Testis (tissue), 2 donors: ENCODE measurements at regions not wholly inside any gene's neighbourhood (a gene's known extent, or its start where the extent isn't known, plus 50 kb on each side); places are given as distances from the start of the nearest gene placed in this dataset.

Source experiments
- POLR2A ChIP-seq: fragments of 450-650 bp; IDR thresholded peaks from one replicate; pipeline ENCODE4 v1.6.1; 2017; ENCODE audit warnings: antibody characterized with exemption, mild to moderate bottlenecking, moderate library complexity
- TF ChIP-seq, protein P1 (sequence below), 3 experiments: fragments of 450-650 bp in 2 of 3; fragments of 200-600 bp in 1 of 3; sonication (generic) in 1 of 3; IDR thresholded peaks; one replicate each; pipeline ENCODE4 v1.5.1; 2016 to 2019; ENCODE audit warnings: antibody characterized with exemption in 3 of 3, mild to moderate bottlenecking in 2 of 3, moderate library complexity in 1 of 3

- TF ChIP-seq POLR2A = no peak
- TF ChIP-seq, protein P1, sequence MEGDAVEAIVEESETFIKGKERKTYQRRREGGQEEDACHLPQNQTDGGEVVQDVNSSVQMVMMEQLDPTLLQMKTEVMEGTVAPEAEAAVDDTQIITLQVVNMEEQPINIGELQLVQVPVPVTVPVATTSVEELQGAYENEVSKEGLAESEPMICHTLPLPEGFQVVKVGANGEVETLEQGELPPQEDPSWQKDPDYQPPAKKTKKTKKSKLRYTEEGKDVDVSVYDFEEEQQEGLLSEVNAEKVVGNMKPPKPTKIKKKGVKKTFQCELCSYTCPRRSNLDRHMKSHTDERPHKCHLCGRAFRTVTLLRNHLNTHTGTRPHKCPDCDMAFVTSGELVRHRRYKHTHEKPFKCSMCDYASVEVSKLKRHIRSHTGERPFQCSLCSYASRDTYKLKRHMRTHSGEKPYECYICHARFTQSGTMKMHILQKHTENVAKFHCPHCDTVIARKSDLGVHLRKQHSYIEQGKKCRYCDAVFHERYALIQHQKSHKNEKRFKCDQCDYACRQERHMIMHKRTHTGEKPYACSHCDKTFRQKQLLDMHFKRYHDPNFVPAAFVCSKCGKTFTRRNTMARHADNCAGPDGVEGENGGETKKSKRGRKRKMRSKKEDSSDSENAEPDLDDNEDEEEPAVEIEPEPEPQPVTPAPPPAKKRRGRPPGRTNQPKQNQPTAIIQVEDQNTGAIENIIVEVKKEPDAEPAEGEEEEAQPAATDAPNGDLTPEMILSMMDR (IDR thresholded peaks at IDR 0.05) = no peak
These were observed 98.9 kb upstream of the CST7 start for GRCh38 chr20:24850176-24850575.
